GM10248 (cell line): ENCODE measurements at regions not wholly inside any gene's neighbourhood (a gene's known extent, or its start where the extent isn't known, plus 50 kb on each side); places are given as distances from the start of the nearest gene placed in this dataset.

ENCODE experiments used
- CTCF ChIA-PET: fragments of 300-600 bp; sonication (Branson Sonifier 250); formaldehyde crosslinking; extraction: SDS; loops from one replicate; lab custom pipeline; 2021; ENCODE audit warnings: antibody characterized with exemption; lab: Yijun Ruan, JAX
- POLR2A ChIA-PET: fragments of 350-650 bp; sonication (Branson Sonifier 250); formaldehyde crosslinking; extraction: SDS; loops from one replicate; lab custom pipeline; 2020; ENCODE audit warnings: antibody characterized with exemption; lab: Yijun Ruan, JAX
- DNase-seq: peaks from one replicate; pipeline ENCODE4 v3.0.0; 2012; ENCODE audit errors: extremely low spot score
- CTCF ChIP-seq: IDR thresholded peaks from 2 replicates; pipeline ENCODE4 v1.5.1; 2012; ENCODE audit warnings: mild to moderate bottlenecking, low read depth; ENCODE audit errors: extremely low read depth, missing control alignments, control extremely low read depth

- TF ChIP-seq CTCF: no peak
- DNase-seq: no peak
- POLR2A ChIA-PET: no interaction called here
- CTCF ChIA-PET: no interaction called here
These were observed 56.0 kb upstream of the TTC34 start for GRCh38 chr1:2857521-2857920.

GRCh38 chr1:2858676-2859075 lies 57.2 kb upstream of the TTC34 start:
- DNase-seq: no peak
- CTCF ChIA-PET: no interaction called here
- no peak for TF ChIP-seq CTCF

GRCh38 chr1:2859219-2859880 lies 57.9 kb upstream of the TTC34 start:
- TF ChIP-seq CTCF: no peak
- no peak for DNase-seq
- POLR2A ChIA-PET: no interaction called here
- CTCF ChIA-PET: no interaction called here

More at GRCh38 chr1:2858676-2859075, 57.2 kb upstream of the TTC34 start:
- POLR2A ChIA-PET: no interaction called here

GRCh38 chr1:2859881-2860430 lies 58.5 kb upstream of the TTC34 start:
- no peak for DNase-seq
- TF ChIP-seq CTCF: no peak
- ChIA-PET POLR2A (no interaction called here), CTCF (no interaction called here)

- no peak for DNase-seq
- ChIA-PET CTCF (no interaction called here), POLR2A (no interaction called here)
- TF ChIP-seq CTCF: no peak
These were observed 59.1 kb upstream of the TTC34 start for GRCh38 chr1:2860476-2861142.

- TF ChIP-seq CTCF: no peak
- ChIA-PET CTCF (no interaction called here), POLR2A (no interaction called here)
- no peak for DNase-seq
These were observed 59.9 kb upstream of the TTC34 start for GRCh38 chr1:2861143-2861987.
